ENCODE measurements at regions not wholly inside any gene's neighbourhood (a gene's known extent, or its start where the extent isn't known, plus 50 kb on each side); places are given as distances from the start of the nearest gene placed in this dataset.

GRCh38 chr3:113132571-113132996 is 78.8 kb upstream of the BOC start:
- H3K4me3 ChIP-seq (ENCODE audit: control insufficient read depth, low read depth, low read length), result no peak overlapping the region
- DNase-seq (ENCODE audit: low read depth), result peak; percentile 50
- peak; percentile 15 for TF ChIP-seq CTCF (IDR thresholded peaks at IDR 0.05; ENCODE audit: control insufficient read depth, insufficient read depth, low read depth, low read length, missing control alignments)

DNA sequence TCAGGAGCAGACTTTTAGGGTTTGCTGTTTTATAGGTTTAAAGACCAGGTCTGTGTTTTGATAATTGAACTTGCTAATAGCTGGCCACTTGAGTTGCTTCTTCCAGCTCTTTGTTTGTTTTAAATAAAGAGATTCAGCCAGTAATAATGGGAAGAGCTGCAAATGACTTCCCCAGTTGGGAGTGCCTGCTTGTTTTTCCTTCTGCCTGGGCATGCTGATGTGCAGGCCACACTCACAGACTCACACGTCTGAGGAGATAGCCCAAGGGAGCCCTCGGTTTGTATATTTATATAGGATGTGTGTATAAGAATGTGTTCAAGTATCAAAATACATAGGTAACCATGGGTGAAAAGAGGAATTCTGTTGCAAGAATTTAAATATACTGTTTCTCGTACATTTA is 78.2 kb upstream of the BOC start:
- TF ChIP-seq CTCF (IDR thresholded peaks at IDR 0.05; ENCODE audit: control insufficient read depth, insufficient read depth, low read depth, low read length, missing control alignments), result no peak
- DNase-seq (ENCODE audit: low read depth), result no peak
- H3K4me3 ChIP-seq (ENCODE audit: control insufficient read depth, low read depth, low read length), result no peak overlapping the region

DNA sequence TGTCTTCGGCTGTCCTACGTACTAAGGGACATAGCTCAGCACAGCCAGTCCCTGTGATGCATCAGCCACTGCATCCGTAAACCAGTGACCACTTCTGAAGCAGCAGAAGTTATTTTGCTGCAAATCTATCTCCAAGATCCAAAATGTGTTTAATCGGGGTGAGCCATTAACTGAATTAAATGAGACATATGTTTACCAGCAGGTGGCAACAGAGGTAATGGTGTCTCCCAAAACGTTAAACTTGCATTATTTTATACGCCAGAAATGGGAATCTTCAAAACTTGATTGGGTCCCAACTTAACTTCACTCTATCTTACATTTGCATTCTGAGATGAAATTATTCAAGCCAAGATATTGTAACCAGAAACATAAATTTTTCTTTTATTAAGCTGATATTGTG is 75.3 kb upstream of the BOC start:
- no peak for DNase-seq (ENCODE audit: low read depth)
- TF ChIP-seq CTCF (IDR thresholded peaks at IDR 0.05; ENCODE audit: control insufficient read depth, insufficient read depth, low read depth, low read length, missing control alignments), result peak; percentile 47
- H3K4me3 ChIP-seq (ENCODE audit: control insufficient read depth, low read depth, low read length), result no peak overlapping the region

DNA sequence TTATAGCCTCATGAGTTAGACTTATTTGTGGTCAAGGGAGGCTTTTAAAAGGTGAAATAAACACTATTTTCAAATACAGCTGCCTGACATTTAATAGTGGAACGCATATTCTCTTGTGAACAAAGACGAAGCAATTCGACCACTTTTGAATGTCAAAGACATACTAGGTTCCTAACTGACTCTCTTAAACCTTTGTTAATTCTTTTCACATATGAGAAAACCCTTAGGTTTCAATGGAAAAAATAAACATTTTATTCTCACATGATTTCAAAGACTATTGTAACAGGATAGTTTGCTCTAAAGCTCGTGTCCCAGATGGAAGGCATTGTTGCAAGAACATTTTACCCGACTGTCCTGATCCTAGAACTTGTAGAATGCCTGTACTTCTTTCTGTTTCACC is 74.8 kb upstream of the BOC start:
- no peak for DNase-seq (ENCODE audit: low read depth)
- H3K4me3 ChIP-seq (ENCODE audit: control insufficient read depth, low read depth, low read length), result no peak overlapping the region
- TF ChIP-seq CTCF (IDR thresholded peaks at IDR 0.05; ENCODE audit: control insufficient read depth, insufficient read depth, low read depth, low read length, missing control alignments), result no peak

DNA sequence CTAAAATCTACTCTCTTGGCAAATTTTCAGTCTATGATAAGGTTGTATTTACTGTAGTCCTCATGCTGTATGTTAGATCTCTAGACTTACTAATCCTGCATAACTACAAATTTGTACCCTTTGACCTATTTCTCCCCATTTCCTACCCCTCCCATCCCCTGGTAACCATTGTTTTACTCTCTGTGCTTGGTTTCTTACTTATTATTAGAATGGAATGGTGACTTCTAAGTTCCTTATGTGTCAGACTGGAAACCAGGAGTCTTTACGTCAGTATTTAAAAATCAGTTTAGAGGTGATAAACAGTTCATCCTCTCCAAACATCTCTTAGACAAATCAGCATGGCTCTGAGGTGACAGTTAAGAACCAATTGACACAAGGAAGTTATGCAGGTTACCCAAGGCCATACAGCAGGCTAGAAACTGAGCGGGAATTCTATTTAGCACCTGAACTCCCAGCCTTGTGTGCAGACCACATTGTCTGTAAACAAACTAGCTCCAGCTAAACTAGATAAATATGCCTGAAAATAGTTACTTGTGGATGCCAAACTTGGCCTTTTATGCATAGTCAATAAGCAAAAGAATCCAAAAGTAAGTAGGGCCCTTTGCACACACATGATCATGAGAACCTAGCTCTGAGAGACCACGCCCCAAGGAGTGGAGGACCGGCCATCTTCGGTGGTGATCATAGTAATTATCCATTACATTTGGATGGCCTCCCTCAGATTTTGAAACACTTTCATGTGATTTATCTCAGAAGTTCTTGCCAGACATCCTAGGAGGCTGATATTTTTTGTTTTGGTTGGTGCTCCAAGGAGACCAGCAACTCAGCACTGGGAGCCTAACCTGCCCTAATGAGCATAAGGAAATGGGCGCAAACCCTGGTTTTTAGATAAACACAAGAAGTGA is 72.3 kb upstream of the BOC start:
- no peak for DNase-seq (ENCODE audit: low read depth)
- no peak for TF ChIP-seq CTCF (IDR thresholded peaks at IDR 0.05; ENCODE audit: control insufficient read depth, insufficient read depth, low read depth, low read length, missing control alignments)
- no peak overlapping the region for H3K4me3 ChIP-seq (ENCODE audit: control insufficient read depth, low read depth, low read length)

DNA sequence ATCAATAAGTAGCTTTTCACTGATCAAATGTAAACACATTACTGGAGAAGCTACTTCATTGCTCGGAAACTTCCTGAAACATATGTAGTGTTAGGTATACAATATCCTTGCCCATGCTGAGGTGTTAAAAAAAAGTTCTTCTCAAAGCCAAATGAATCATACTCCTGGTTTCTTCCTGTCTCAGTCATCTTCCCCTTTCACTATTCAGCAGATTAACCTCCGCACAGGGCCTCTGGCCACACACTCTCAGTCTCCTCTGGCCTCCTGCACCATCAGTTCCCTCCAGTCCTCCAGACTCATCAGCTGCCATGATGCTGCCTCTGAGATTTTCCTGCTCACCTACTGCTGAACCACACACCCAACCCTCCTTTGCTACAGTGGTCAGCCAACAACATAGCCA is 70.5 kb upstream of the BOC start:
- no peak overlapping the region for H3K4me3 ChIP-seq (ENCODE audit: control insufficient read depth, low read depth, low read length)
- no peak for TF ChIP-seq CTCF (IDR thresholded peaks at IDR 0.05; ENCODE audit: control insufficient read depth, insufficient read depth, low read depth, low read length, missing control alignments)
- DNase-seq (ENCODE audit: low read depth), result no peak

Data from AG09309 (cell line).